ENCODE measurements at regions not wholly inside any gene's neighbourhood (a gene's known extent, or its start where the extent isn't known, plus 50 kb on each side); places are given as distances from the start of the nearest gene placed in this dataset.

GRCh38 chr4:180489787-180490186, 1753.4 kb upstream of the TENM3 start:
- TF ChIP-seq CTCF (IDR thresholded peaks at IDR 0.05) = no peak
- TF ChIP-seq POLR2A (IDR thresholded peaks at IDR 0.05) = no peak
